Activated CD8-positive, alpha-beta memory T cell treated with anti-CD3 and anti-CD28 coated beads, Interleukin-2, amount 50 U/mL, for 48 hours (primary cell): ENCODE measurements at regions not wholly inside any gene's neighbourhood (a gene's known extent, or its start where the extent isn't known, plus 50 kb on each side); places are given as distances from the start of the nearest gene placed in this dataset.
"Not testable (repeated sequence)": the region's sequence is repeated elsewhere in the genome, so short reads cannot be mapped to it uniquely, and the experiment has no call there.

ENCODE experiments used
- DNase-seq: peaks from one replicate; pipeline ENCODE4 v3.0.0-alpha.2; 2020

- DNase-seq = no peak
Observed at GRCh38 chr2:7436096-7436906, 519.1 kb downstream of the RNF144A start.

GRCh38 chr2:7437141-7437540 is 519.9 kb downstream of the RNF144A start:
- DNase-seq = no peak

- no peak for DNase-seq
Observed at GRCh38 chr2:7437716-7438632, 520.8 kb downstream of the RNF144A start.

GRCh38 chr2:7438855-7439254 is 521.6 kb downstream of the RNF144A start:
- DNase-seq = no peak

- no peak for DNase-seq
Observed at GRCh38 chr2:7440977-7441376, 523.8 kb downstream of the RNF144A start.

- DNase-seq = not testable (repeated sequence)
Observed at GRCh38 chr2:7441841-7442240, 524.6 kb downstream of the RNF144A start.

GRCh38 chr2:7444626-7445025 is 527.4 kb downstream of the RNF144A start:
- no peak for DNase-seq

- DNase-seq = no peak
Observed at GRCh38 chr2:7448578-7449264, 531.5 kb downstream of the RNF144A start.

- no peak for DNase-seq
Observed at GRCh38 chr2:7449298-7449697, 532.1 kb downstream of the RNF144A start.

GRCh38 chr2:7450188-7450832 is 533.1 kb downstream of the RNF144A start:
- peak; percentile 77 for DNase-seq

GRCh38 chr2:7450833-7451190 is 533.6 kb downstream of the RNF144A start:
- DNase-seq = no peak

- peak; percentile 66 for DNase-seq
Observed at GRCh38 chr2:7452110-7452876, 535.1 kb downstream of the RNF144A start.

GRCh38 chr2:7454592-7454991 is 537.4 kb downstream of the RNF144A start:
- DNase-seq = no peak

GRCh38 chr2:7456762-7457161 is 539.5 kb downstream of the RNF144A start:
- no peak for DNase-seq

GRCh38 chr2:7458066-7458465 is 540.9 kb downstream of the RNF144A start:
- DNase-seq = no peak

GRCh38 chr2:7467782-7468447 is 550.7 kb downstream of the RNF144A start:
- no peak for DNase-seq

GRCh38 chr2:7468448-7468828 is 551.2 kb downstream of the RNF144A start:
- no peak for DNase-seq

GRCh38 chr2:7468955-7469354 is 551.7 kb downstream of the RNF144A start:
- DNase-seq = no peak

GRCh38 chr2:7471185-7471584 is 554.0 kb downstream of the RNF144A start:
- DNase-seq = no peak

- DNase-seq = no peak
Observed at GRCh38 chr2:7472465-7472864, 555.3 kb downstream of the RNF144A start.

GRCh38 chr2:7473135-7473771 is 556.0 kb downstream of the RNF144A start:
- DNase-seq = no peak
